ENCODE measurements at regions not wholly inside any gene's neighbourhood (a gene's known extent, or its start where the extent isn't known, plus 50 kb on each side); places are given as distances from the start of the nearest gene placed in this dataset.

DNA sequence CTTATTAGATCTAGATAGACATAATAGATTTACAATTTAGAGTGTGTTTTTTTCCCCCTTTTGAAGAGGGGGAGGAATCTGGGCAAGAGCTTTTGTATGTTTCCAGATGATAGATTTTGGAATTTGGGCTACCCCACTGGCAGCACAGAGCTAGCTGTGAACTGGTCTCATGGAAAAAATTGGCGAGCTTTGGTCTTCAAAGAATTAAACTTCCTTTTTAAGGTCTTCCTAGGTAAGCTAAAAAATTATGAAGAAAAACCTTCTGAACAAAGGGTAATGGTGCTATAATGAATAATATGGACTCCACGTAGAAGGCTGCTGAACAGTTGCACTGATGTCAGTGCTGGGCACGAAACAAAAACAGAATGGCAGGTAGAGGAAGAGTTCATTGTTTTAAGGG, 109.3 kb downstream of the ZIC5 start:
- peaks cover 5% of the 10 kb centered on the region for H3K36me3 Mint-ChIP-seq (ENCODE audit: low read depth)
- no peak for DNase-seq (ENCODE audit: low spot score)
- no peaks in the 10 kb centered on the region for H3K9me3 Mint-ChIP-seq (ENCODE audit: low read depth)
- no peak overlapping the region for H3K27ac Mint-ChIP-seq (ENCODE audit: unreplicated experiment)
- no peak overlapping the region for H3K4me3 Mint-ChIP-seq (ENCODE audit: unreplicated experiment)
- TF ChIP-seq, protein P1, sequence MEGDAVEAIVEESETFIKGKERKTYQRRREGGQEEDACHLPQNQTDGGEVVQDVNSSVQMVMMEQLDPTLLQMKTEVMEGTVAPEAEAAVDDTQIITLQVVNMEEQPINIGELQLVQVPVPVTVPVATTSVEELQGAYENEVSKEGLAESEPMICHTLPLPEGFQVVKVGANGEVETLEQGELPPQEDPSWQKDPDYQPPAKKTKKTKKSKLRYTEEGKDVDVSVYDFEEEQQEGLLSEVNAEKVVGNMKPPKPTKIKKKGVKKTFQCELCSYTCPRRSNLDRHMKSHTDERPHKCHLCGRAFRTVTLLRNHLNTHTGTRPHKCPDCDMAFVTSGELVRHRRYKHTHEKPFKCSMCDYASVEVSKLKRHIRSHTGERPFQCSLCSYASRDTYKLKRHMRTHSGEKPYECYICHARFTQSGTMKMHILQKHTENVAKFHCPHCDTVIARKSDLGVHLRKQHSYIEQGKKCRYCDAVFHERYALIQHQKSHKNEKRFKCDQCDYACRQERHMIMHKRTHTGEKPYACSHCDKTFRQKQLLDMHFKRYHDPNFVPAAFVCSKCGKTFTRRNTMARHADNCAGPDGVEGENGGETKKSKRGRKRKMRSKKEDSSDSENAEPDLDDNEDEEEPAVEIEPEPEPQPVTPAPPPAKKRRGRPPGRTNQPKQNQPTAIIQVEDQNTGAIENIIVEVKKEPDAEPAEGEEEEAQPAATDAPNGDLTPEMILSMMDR (IDR thresholded peaks at IDR 0.05), result no peak
- no peaks in the 10 kb centered on the region for H3K4me1 Mint-ChIP-seq (ENCODE audit: low read depth)
- H3K27me3 Mint-ChIP-seq (ENCODE audit: low read depth), result no peaks in the 10 kb centered on the region

DNA sequence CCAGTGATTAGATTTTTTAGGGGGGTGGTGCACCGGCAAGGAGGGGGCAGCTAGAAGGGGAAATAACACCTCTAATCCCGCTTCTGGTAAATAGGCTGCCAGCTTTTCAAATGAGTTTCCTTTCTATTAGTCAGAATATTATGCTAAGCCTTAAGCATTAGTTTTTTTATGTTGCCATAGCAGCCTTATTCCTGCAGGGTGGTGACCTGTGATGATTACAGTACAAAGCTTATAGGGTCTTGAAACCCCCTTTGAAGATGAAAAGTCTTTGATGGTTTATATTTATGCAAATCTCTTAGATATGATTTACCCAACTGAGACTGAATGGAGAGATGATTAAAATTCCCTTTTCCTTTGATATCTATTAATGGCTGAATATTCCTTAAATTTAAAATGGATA, 109.8 kb downstream of the ZIC5 start:
- Mint-ChIP-seq H3K27ac (ENCODE audit: unreplicated experiment) (no peak overlapping the region), H3K4me1 (ENCODE audit: low read depth) (no peaks in the 10 kb centered on the region)
- TF ChIP-seq, protein P1 (IDR thresholded peaks at IDR 0.05), result no peak

DNA sequence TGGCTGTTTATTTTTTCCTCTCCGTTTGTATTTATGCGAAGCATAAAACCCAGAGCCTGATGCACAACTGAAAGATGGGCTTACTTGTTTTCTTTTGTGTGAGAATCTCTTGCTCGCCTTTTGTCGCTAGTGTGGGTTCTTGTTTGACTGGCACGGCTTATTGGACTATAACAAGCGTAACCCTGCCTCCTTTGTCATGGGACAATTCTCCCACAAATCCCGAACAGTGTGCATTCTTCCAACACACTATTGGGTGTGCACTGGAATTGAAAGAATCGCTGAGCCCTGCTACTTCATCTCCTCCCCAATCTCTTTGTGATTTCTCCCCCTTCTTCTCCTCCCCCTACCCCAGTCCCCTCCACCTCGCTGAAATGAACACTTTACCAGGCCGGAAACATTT, 110.8 kb downstream of the ZIC5 start:
- Mint-ChIP-seq H3K27ac (ENCODE audit: unreplicated experiment) (no peak overlapping the region), H3K9me3 (ENCODE audit: low read depth) (no peaks in the 10 kb centered on the region), H3K4me1 (ENCODE audit: low read depth) (no peaks in the 10 kb centered on the region), H3K27me3 (ENCODE audit: low read depth) (no peaks in the 10 kb centered on the region), H3K36me3 (ENCODE audit: low read depth) (peaks cover 5% of the 10 kb centered on the region), H3K4me3 (ENCODE audit: unreplicated experiment) (no peak overlapping the region)
- TF ChIP-seq, protein P1 (IDR thresholded peaks at IDR 0.05), result no peak
- no peak for DNase-seq (ENCODE audit: low spot score)

More for the DNA sequence above, 109.8 kb downstream of the ZIC5 start:
- H3K36me3 Mint-ChIP-seq (ENCODE audit: low read depth), result peaks cover 5% of the 10 kb centered on the region
- H3K4me3 Mint-ChIP-seq (ENCODE audit: unreplicated experiment), result no peak overlapping the region
- DNase-seq (ENCODE audit: low spot score), result no peak
- no peaks in the 10 kb centered on the region for H3K27me3 Mint-ChIP-seq (ENCODE audit: low read depth)
- H3K9me3 Mint-ChIP-seq (ENCODE audit: low read depth), result no peaks in the 10 kb centered on the region

DNA sequence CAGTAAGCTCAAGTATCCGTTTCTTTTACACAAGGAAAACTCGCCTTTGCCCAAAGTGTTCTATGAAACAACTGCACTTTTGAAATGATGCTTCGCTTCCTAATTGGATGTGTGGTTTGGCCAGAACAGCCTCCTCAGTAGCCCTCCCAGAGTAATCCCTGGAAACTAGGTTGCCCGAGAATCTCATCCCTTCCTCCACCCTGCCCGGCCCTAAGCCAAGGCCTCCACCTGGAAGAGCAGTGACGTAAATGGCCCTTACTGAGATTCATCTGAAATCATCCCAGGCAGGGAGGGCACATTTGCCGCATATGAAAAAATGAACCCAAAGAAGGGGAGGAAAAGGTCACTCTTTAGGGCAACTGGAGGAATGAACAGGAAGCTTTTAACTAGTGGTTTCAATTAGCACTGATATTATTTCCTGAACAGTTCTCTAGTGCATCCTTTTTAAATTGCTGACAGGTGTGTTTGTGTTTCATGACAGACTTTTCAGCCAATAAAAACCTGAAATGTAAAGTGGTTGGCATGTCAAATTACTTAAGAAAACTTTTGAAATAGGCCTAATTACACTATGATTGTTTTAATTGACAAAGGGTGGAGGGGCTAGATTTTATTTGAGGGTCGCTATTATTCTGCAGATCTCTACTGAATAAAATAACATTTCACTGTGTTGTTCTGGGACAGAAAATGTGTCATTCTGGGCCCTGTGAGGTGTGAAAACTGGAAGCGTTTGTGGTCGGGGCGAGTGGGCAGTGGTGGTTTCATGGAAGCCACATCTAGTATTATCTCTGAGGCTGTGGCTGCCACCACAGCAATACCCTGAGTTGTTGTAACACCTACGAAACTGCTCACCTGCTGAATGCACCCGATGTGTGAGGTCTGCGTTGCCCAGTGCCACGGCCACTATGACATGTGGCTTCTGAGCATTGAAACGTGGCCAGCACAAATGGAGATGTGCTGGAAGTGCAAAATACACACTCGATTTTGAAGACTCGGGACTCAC, 112.1 kb downstream of the ZIC5 start:
- Mint-ChIP-seq H3K4me3 (ENCODE audit: unreplicated experiment) (no peak overlapping the region), H3K36me3 (ENCODE audit: low read depth) (peaks cover 5% of the 10 kb centered on the region), H3K4me1 (ENCODE audit: low read depth) (no peaks in the 10 kb centered on the region), H3K27ac (ENCODE audit: unreplicated experiment) (no peak overlapping the region), H3K9me3 (ENCODE audit: low read depth) (no peaks in the 10 kb centered on the region), H3K27me3 (ENCODE audit: low read depth) (no peaks in the 10 kb centered on the region)
- TF ChIP-seq, protein P1 (IDR thresholded peaks at IDR 0.05), result no peak
- no peak for DNase-seq (ENCODE audit: low spot score)

DNA sequence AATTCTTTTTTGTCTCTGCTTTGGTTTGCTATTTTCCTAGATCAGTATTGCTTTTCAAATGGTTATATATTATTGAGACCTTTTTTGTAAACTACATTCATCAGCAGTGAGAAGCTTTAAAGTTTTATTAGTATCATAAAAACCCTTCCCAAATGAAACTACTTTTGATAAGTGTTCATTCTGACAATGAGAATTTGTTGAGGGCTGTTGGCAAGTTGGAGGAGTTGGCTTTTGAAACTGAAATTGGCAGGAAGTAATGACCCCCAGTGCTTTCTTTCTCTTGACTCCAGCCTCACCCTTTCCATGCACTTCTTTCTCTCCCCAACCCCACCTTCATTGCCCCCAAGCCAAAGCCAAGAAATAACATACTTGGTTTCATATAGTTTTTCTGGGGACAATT, 113.8 kb downstream of the ZIC5 start:
- no peak overlapping the region for H3K27ac Mint-ChIP-seq (ENCODE audit: unreplicated experiment)
- H3K36me3 Mint-ChIP-seq (ENCODE audit: low read depth), result peaks cover 5% of the 10 kb centered on the region
- no peaks in the 10 kb centered on the region for H3K4me1 Mint-ChIP-seq (ENCODE audit: low read depth)
- no peak for DNase-seq (ENCODE audit: low spot score)
- TF ChIP-seq, protein P1 (IDR thresholded peaks at IDR 0.05), result no peak
- H3K4me3 Mint-ChIP-seq (ENCODE audit: unreplicated experiment), result no peak overlapping the region
- no peaks in the 10 kb centered on the region for H3K9me3 Mint-ChIP-seq (ENCODE audit: low read depth)
- no peaks in the 10 kb centered on the region for H3K27me3 Mint-ChIP-seq (ENCODE audit: low read depth)
